HuH-7 (cell line): ENCODE measurements at regions not wholly inside any gene's neighbourhood (a gene's known extent, or its start where the extent isn't known, plus 50 kb on each side); places are given as distances from the start of the nearest gene placed in this dataset.
"Not testable (repeated sequence)": the region's sequence is repeated elsewhere in the genome, so short reads cannot be mapped to it uniquely, and the experiment has no call there.

Source experiments
- DNase-seq: peaks from one replicate; pipeline ENCODE4 v3.0.0; 2011; ENCODE audit warnings: low spot score

DNA sequence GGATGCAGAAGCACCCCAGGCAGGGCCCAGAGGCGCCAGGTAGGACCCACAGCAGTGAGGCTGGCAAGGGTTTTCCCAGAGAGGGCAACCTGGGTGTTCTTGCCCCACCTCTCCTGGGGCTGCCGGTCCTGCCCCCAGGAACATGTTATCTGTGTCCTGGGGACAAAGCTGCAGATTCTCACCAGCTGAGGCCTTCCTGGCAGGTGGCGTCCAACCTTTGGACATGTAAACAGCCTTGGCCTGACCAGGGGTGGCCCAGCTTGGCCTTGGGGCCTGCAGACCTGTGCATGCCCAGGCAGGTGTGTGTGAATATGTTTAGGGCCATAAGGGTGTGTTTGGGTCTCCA is 101.8 kb upstream of the LARP1 start:
- DNase-seq, result no peak

DNA sequence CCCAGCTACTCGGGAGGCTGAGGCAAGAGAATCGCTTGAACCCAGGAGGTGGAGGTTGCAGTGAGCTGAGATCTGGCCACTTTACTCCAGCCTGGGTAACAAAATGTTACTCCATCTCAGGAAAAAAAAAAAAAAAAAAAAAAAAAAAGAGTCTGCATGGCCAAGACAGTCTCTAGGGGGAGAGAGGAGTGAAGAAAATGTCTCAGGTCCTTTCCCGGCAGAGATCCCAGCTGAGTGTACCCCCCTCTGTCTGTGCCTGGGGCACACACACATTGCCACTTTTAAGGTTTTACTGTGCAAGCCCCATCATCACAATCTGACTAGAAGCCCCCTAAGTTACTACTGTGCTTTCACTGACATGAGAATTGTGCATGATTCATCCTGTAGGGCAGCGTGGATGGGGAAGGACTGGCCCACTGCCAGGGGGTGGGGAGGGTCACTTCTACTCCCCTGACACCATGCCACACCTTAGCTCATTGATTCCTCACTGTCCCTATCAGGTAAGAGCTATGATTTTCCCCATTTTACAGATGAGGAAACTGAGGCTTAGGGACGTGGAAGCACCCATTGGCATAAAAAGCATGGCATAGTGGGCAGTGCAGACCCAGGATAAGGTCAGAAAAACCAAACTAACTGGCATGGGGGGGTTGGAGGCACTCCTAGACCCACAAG is 102.3 kb upstream of the LARP1 start:
- no peak for DNase-seq

DNA sequence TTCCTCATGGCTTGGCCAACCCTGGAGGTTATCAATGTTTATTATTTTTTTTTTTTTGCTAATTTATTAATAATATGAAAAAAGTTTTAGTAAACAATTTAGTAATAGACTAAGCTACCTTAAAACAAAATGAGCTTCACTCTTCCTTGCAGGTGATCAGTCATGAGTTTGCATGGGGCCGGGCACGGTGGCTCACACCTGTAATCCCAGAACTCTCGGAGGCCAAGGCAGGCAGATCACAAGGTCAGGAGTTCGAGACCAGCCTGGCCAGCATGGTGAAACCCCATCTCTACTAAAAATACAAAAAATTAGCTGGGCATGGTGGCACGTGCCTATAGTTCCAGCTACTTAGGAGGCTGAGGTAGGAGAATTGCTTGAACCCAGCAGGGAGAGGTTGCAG is 103.4 kb upstream of the LARP1 start:
- DNase-seq, result not testable (repeated sequence)

DNA sequence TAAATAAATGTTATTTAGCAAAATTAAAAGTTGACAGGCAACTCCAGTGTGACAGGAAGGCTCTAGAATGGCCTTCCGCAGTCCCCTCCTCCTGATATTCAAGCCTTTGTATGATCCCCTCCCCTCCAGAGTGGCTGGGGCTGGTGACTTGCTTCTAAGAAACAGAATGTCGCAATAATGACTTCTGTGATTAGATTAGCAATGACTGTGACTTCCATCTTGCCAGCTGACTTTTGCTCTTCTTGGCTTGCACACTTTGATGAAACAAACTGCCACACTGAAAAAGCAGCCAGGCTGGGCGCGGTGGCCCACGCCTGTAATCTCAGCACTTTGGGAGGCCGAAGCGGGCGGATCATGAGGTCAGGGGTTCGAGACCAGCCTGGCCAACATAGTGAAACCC is 106.5 kb upstream of the LARP1 start:
- no peak for DNase-seq

DNA sequence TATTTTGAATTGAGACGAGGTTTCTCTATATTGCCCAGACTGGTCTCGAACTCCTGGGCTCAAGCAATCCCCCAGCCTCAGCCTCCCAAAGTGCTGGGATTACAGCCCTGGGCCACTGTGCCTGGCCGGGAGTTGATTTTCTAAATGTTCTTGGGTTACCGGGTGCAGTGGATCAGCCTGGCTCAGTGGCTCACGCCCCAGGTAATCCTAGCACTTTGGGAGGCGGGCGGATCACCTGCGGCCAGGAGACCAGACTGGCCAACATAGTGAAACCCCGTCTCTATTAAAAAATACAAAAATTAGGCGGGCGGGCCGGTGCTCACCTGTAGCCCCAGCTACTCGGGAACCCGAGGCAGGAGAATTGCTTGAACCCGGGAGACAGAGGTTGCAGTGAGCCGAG is 106.9 kb upstream of the LARP1 start:
- DNase-seq, result no peak

DNA sequence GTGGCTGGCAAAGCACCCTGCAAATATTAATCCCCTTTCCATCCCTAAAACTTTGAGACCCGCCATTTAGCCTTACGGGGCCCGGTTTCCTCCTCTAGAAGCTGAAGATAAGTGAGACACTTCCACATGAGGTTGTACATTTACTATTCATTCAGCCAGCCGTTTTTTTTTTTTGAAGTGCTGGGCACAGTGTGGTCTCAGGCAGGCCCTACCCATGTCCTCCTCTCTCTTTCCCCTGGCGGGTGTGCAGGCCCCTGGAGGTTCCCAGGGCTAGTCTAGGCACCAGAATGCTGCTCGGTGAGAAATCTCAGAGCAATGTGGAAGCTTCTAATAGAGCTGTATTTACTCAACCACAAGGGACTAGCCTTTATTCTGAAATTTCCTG is 107.4 kb upstream of the LARP1 start:
- no peak for DNase-seq

DNA sequence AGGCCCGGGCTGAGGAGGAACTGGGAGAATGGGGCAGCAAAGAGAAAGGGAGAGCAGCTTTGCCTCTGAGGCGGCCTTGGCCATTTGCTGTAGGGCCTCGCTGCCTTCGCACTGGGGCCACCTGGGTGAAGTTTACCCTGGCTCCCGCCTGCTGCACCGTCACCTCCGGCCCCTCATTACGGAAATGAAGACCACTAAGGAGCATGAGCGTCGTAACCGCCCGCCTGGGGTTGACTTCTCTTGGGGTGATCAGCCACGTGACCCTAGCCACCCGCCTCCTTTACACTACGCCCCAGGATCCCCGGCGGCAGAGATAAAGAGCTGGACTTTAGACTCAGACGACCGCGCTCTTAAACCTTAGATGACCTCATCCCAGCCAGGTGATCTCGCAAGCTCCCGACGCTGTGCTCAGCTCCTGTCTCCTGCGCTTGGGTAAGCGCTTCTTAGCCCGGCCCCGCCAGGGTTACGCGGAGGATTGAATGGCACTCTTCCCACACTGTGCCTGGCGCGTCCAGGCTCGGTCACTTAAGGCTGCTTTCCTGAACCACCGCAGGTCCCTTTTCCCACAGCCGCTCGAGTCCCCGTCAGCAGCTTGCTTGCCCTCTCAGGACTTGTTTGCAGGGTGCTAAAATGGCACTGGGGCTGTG is 107.9 kb upstream of the LARP1 start:
- peak; percentile 92 for DNase-seq

DNA sequence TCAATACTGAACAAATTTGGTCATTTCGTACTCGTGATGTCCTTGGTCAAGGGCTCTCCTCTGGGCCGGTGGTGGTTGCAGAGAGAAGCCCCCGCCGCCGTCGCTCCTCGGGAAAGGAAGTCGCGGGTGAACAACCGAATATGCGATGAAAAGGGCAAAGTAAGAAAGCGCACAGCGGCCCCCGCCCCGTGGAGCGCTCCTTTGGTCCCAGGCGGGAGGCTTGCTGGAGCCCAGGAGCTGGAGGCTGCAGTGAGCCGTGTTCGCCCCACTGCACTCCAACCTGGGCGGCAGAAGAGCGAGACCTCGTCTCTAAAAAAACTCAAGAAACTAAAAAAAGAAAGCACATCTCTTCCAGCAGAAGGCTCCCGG is 108.4 kb upstream of the LARP1 start:
- DNase-seq, result no peak

DNA sequence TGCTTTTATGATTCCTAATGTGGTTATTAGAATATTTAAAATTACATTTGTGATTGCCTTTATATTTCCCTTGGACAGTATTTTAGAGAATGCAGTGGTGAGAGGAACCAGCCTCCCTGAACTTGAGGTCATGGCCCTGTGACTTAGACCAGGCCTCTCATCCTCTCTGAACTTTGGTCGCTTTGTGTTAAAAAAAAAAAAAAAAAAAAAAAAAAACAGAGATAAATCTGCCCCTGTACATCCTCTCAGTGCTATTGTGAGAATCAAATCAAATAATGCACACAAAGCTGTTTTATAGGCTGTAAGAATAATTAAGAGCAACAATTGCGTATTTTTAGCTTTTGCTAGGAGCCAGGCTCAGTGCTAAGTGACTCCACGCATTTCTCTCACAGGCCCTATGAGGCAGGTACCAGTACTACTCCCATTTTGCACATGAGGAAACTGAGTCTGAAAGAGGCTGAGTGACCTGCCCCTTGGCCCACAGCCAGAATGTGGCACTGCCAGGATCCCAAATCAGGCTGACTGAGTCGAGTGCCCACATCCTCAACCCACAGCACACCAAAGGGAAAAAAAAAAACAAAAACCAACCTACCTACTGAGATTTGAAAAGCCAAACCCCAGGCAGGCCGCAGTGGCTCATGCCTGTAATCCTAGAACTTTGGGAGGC is 110.3 kb upstream of the LARP1 start:
- no peak for DNase-seq

DNA sequence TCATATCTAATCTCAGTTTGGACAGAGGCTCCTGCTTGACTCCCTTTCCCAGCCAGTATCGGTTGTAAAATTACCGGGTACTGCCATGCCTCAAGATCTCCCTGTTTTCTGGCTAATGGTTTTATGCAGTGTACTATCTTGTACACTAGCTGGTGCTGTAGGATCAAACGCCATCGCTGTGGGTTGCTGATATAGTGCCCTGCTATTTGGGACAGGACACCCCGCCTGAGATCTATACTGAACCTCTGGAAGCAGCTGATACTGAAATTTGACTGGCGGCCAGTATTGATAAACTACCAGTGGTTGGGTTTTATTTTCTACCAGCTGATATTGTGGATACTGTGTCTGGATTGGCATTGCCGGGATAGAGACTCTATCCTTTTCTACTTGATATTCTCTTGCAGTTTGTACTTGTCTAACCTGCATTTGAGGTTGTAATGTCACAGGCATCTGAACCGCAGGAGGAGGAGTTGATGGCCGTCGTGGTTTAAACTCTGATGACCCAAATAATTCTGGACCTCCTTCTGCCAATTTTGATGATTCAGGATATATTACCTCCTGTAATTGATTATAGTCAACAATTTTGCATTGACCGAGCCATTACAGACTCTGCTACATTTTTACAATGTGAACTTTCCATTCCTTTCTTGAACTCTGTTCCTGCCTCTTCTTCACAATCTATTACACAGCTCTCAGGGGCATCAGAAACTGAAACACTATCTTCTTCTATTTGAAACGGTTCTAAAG is 112.5 kb upstream of the LARP1 start:
- no peak for DNase-seq

DNA sequence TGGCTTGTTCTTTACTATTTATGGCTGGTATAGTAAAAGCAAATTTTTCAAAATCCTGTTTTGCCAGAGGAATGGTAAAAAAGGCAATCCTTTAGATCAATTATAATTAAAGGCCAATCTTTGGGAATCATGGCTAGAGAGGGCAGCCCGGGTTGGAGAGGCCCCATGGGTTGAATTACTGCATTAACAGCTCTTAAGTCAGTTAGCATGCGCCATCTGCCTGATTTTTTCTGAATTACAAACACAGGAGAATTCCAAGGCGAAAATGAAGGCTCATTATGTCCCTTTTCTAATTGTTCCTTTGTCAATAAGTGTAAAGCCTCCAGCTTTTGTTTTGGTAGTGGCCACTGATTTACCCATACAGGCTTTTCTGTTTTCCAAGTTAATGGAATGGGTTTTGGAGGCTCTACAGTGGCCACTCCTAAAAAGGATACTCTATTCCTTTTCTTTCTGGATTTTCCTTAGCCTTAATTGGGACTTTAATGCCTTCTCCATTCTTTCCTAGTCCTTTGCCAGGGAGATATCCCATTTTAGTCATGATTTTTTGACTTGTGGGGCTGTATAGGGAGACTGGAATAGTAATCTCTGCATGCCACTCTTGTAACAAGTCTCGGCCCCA is 114.9 kb upstream of the LARP1 start:
- not testable (repeated sequence) for DNase-seq

DNA sequence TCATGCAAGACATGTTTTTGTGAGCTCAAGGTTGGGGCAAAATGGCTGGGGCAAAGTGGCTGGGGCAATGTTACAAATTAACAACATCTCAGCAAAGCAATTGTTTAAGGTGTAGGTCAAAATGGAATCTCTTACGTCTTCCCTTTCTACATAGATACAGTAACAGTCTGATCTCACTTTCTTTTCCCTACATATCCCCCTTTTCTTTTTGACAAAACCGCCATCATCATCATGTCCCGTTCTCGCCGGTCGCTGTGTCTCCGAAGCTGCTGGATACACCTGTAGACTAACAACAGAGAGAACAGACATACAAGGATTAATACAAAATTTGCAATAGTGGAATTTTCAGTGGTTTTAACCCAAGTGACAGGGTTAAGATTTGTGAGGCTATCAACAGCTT is 118.4 kb upstream of the LARP1 start:
- DNase-seq, result not testable (repeated sequence)

DNA sequence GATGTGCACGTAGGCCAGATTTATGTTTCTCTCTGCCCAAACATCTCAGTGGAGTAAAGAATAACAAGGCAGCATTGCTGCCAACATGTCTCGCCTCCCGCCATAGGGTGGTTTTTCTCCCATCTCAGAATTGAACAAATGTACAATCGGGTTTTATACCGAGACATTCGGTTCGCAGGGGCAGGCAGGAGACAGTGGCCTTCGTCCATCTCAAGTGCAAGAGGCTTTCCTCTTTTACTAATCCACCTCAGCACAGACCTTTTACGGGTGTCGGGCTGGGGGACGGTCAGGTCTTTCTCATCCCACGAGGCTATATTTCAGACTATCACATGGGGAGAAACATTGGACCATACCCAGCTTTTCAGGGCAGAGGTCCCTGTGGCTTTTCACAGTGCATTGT is 118.9 kb upstream of the LARP1 start:
- not testable (repeated sequence) for DNase-seq

DNA sequence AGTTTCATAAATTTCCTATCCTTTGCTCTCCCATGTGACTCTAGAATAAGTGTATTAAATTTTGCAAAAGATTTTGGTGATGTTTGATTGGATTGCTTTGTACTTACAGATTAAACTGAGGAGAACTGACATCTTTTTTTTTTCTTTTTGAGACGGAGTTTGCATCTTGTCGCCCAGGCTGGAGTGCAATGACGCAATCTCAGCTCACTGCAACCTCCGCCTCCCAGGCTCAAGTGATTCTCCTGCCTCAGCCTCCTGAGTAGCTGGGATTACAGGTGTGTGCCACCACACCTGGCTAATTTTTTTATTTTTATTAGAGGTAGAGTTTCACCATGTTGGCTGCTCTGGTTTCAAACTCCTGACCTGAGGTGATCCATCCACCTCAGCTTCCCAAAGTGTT is 121.4 kb upstream of the LARP1 start:
- DNase-seq, result not testable (repeated sequence)

DNA sequence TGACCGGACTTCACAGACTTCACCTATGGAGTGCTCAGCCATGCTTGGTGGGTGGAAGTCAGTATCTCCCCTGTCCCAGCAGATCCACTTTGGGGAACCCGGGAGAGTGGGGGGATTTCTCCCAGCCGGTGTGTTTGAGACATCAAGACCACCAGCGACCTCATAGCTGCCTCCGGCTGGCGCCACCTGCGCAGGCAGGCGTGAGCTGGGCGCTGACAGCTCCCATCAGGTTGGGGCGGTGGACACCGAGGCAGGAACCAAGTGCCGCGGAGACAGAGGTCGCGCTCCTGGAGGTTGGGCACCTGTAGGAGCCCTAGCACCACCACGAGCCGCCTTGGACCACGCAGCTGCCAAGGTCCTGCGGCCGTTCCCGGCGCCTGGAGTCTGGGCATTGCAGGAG is 124.0 kb upstream of the LARP1 start:
- DNase-seq, result no peak

DNA sequence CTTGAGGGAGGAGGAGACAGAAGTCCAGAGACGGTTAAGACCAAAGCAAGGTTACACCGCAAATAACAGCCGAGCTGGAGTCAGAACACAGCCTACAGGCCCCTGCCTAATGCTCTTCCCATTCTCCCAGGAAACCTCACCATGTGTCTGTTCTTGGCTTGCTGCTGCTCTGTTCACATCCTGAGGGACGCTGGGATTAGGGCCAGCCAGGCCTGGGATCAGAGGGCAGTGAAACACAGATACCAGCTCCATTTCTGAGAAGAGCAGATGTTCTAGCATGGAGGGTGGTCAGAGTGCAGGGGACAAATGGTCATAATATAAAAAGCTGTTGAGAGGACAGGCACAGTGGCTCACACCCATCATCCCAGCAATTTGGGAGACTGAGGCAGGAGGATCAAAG is 124.8 kb upstream of the LARP1 start:
- no peak for DNase-seq

DNA sequence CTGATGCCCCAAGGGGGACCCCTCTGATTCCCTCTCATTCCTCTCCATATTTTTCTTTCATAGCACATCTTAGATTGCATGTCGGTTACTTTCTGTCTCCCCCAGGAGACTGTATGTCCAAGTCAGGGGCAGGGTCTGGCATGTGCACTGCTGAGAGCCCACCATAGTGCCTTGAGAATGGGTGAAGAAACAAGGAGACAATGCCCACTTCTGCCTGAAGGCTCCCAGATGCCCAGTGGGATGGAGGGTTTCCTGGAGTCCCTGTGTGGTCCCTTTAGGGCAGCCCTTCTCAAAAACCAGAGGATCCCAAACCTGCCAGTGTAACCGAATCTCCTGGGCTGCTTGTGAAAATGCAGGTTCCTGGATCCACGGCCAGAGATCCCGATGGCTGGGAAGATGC is 126.5 kb upstream of the LARP1 start:
- DNase-seq, result no peak

DNA sequence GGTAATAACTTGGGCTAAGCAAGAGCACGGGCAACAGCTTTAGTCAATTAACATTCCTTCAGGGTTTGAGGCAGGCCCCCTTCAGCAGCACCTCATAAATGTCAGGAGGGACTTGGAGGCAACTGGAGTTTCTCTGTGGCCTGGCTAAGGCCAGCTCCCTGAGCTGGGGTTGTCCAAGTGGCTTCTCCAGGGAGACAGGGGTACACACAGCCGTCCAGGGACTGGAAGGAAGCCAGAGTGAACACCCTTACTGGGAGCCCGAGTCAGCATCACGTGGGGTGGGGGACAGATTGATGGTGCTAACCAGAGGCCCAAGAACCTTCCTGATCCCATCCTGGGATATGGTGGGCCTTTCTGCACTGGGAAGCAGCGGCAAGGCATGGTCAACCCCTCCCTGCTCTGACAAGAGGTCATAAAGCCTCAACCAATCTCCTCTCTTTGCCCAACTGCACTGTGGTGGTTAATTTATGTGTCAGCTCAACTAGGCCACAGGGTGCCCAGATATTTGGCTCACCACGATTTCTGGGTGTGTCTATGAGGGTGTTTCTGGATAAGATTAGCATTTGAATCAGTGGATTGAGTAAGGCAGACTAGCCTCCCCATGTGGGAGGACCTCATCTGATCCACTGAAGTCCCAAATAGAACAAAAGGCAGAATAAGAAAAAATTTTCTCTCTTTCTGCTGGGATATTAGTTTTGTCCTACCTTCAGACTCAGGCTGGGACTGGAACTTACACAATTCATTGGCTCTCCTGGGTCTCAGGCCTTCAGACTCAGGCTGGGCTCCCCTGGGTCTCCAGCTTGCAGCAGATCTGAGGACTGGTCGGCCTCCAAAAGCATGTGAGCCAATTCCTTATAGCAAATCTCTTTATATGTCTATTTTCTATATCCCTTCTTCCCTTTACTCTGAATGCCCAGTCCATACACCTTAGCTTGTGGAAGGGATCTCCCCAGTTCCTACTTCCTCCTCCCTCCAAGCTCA is 127.2 kb upstream of the LARP1 start:
- DNase-seq, result no peak

DNA sequence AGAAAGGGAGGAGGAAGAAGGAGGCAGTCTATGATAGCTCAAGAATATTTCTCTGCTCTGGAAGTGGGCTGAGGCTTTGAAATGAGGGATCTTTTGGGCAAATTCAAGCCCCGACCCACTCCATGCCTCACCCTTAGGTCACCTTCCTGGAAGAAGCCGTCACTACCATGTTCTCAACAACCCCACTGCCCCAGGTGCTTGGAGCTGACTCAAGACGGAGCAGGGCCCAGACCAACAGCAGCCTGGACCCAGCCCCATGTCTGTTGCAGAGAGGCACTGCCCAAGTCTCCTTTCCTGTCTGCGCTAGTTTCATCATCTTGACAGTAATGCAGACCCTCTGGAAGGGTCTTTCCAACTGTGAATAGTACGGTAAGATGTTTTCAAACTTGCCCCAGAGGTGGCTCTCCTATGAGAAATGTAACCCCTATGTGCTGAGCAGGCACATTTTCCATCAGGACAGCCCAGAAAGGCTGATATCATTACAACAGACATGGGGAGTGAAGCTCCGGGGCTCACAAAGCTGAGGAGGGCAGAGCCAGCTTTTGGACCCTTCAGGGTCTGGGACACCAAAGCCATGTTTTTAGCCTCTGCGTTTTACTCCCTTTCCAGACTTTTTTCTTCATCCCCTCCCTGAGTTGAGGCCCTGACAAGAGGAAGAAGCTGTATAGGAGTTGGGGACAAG is 128.2 kb upstream of the LARP1 start:
- DNase-seq, result no peak

DNA sequence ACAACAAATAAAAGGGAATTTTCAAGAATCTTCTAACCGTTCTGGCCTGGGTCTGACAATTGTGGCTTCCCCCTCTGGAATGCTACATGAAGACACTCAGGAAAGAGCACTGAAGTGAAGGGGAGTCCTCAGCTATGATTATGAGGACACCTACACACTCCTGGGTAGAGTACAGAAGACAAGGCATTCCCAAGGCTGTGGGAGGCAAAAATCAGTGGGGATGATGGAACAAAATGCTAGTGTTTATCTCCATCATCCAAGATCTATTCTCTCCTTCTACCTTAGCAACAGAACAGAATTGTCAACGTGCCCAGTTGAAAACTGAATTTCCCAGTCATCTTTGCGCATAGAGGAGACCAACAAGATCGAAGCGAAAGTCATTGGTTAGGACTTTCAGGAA is 130.1 kb upstream of the LARP1 start:
- no peak for DNase-seq

DNA sequence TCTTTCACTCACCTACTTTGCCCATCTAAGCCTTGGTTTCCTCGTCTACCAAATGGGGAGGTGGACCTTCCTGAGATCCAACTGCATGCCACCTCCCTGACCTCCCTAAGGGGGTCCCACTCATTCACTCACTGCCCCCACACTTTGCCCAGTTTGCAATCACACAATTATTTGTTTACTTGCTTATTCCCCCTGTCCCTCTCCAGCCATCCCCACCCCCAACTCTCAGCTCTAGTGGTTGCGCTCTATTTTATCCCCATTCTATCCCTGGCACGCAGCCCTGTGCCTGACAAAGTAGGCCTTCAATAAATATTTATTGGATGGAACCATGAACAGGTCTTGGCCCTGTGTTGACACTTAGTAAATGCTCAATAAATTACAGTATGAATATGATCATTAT is 130.8 kb upstream of the LARP1 start:
- DNase-seq, result no peak
